ENCODE measurements at regions not wholly inside any gene's neighbourhood (a gene's known extent, or its start where the extent isn't known, plus 50 kb on each side); places are given as distances from the start of the nearest gene placed in this dataset.
"Not testable (repeated sequence)": the region's sequence is repeated elsewhere in the genome, so short reads cannot be mapped to it uniquely, and the experiment has no call there.

DNA sequence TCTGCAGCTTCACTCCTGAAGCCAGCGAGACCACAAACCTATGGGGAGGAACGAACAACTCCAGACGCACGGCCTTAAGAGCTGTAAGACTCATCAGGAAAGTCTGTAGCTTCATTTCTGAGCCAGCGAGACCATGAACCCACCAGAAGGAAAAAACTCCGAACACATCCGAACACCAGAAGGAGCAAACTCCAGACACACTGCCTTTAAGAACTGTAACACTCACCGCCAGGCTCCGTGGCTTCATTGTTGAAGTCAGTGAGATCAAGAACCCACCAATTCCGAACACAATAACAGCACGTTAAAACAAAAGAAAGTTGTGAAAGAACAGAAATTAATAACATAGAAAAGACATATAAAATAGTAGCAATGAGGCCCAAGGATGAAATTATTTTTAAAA lies 300.5 kb upstream of the MDFIC2 start:
- Histone ChIP-seq H2AFZ (ENCODE audit: insufficient read depth, low read length, poor library complexity) (no peak overlapping the region), H3K79me1 (ENCODE audit: low read length) (no peaks in the 10 kb centered on the region), H3K4me2 (ENCODE audit: low read length) (no peak overlapping the region), H2BK120ac (ENCODE audit: insufficient read depth, low read length, poor library complexity) (no peak overlapping the region), H2BK5ac (ENCODE audit: low read depth, low read length, poor library complexity) (no peak overlapping the region), H3K27ac (ENCODE audit: low read depth, low read length) (no peak overlapping the region), H3K4ac (ENCODE audit: low read depth, low read length) (no peak overlapping the region), H3K79me2 (ENCODE audit: control insufficient read depth, insufficient read depth, low read length, poor library complexity) (no peaks in the 10 kb centered on the region), H3K36me3 (ENCODE audit: control insufficient read depth in 1 of 2, insufficient read depth in 2 of 2, low read length in 2 of 2) (no peaks in the 10 kb centered on the region), H3K4me1 (ENCODE audit: control insufficient read depth in 1 of 2, insufficient read depth in 2 of 2, low read length in 2 of 2) (no peaks in the 10 kb centered on the region), H2BK12ac (ENCODE audit: low read length) (no peak overlapping the region), H2AK5ac (ENCODE audit: low read length) (no peak overlapping the region), H4K12ac (ENCODE audit: low read depth, low read length) (no peak overlapping the region), H3K4me3 (ENCODE audit: low read depth, low read length) (no peak overlapping the region), H4K8ac (ENCODE audit: low read depth, low read length) (no peak overlapping the region), H3K9ac (ENCODE audit: low read length) (no peak overlapping the region), H3K27me3 (ENCODE audit: insufficient read depth, low read length) (no peaks in the 10 kb centered on the region), H3K9me3 (ENCODE audit: insufficient read depth, low read depth, low read length) (no peaks in the 10 kb centered on the region), H4K91ac (ENCODE audit: low read depth, low read length) (no peak overlapping the region), H3K18ac (ENCODE audit: low read length) (no peak overlapping the region), H3K14ac (ENCODE audit: low read length) (no peak overlapping the region), H3K23ac (ENCODE audit: low read length) (no peak overlapping the region)
- no CpG with 5 or more reads among the region's 11 CpGs for WGBS (ENCODE audit: extremely low coverage, insufficient coverage, insufficient read length)
- no peak for DNase-seq

DNA sequence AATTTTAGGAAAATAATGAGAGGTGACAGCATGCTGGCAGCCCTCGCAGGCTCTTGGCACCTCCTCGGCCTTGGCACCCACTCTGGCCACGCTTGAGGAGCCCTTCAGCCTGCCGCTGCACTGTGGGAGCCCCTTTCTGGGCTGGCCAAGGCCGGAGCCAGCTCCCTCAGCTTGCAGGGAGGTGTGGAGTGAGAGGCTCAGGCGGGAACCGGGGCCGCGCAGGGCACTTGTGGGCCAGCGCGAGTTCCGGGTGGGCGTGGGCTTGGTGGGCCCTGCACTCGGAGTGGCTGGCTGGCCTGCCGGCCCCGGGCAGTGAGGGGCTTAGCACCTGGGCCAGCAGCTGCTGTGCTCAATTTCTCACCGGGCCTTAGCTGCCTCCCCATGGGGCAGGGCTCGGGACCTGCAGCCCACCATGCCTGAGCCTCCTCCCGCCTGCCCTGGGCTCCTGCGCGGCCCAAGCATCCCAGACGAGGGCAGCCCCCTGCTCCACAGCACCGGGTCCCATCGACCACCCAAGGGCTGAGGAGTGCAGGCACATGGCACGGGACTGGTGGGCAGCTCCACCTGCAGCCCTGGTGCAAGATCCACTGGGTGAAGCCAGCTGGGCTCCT lies 299.3 kb upstream of the MDFIC2 start:
- not testable (repeated sequence) for H4K12ac ChIP-seq (ENCODE audit: low read depth, low read length); H2AFZ ChIP-seq (ENCODE audit: insufficient read depth, low read length, poor library complexity); H2BK120ac ChIP-seq (ENCODE audit: insufficient read depth, low read length, poor library complexity); H3K79me2 ChIP-seq (ENCODE audit: control insufficient read depth, insufficient read depth, low read length, poor library complexity); H2BK12ac ChIP-seq (ENCODE audit: low read length); H3K14ac ChIP-seq (ENCODE audit: low read length); H3K79me1 ChIP-seq (ENCODE audit: low read length); DNase-seq; H3K4me3 ChIP-seq (ENCODE audit: low read depth, low read length); H3K9me3 ChIP-seq (ENCODE audit: insufficient read depth, low read depth, low read length); H2AK5ac ChIP-seq (ENCODE audit: low read length); H3K27me3 ChIP-seq (ENCODE audit: insufficient read depth, low read length); H3K4ac ChIP-seq (ENCODE audit: low read depth, low read length); H3K4me1 ChIP-seq (ENCODE audit: control insufficient read depth in 1 of 2, insufficient read depth in 2 of 2, low read length in 2 of 2); H3K36me3 ChIP-seq (ENCODE audit: control insufficient read depth in 1 of 2, insufficient read depth in 2 of 2, low read length in 2 of 2); H4K91ac ChIP-seq (ENCODE audit: low read depth, low read length); H3K9ac ChIP-seq (ENCODE audit: low read length); H2BK5ac ChIP-seq (ENCODE audit: low read depth, low read length, poor library complexity); H3K27ac ChIP-seq (ENCODE audit: low read depth, low read length); H3K4me2 ChIP-seq (ENCODE audit: low read length); H4K8ac ChIP-seq (ENCODE audit: low read depth, low read length); H3K18ac ChIP-seq (ENCODE audit: low read length); H3K23ac ChIP-seq (ENCODE audit: low read length)
- WGBS (ENCODE audit: extremely low coverage, insufficient coverage, insufficient read length): no CpG with 5 or more reads among the region's 25 CpGs

DNA sequence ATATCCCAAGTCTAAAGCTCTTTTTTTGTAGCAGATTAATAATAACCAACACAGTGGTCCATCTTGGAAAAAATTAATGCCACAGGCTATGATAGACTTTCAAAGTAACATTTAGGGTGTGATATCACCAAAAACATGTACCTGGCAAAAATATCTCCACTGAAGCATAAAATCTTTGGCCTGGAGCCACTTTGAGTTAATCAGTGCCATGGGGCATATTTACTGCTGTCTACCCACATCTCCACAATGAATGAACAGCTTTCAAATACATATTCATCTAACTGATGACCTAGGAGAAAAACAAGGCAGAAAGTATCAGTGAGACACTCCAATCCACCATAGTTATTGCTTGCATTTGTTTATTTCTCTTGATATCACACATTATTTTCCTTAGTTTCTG lies 296.0 kb upstream of the MDFIC2 start:
- Histone ChIP-seq H3K27ac (ENCODE audit: low read depth, low read length) (no peak overlapping the region), H3K36me3 (ENCODE audit: control insufficient read depth in 1 of 2, insufficient read depth in 2 of 2, low read length in 2 of 2) (no peaks in the 10 kb centered on the region), H4K12ac (ENCODE audit: low read depth, low read length) (no peak overlapping the region), H3K4me2 (ENCODE audit: low read length) (no peak overlapping the region), H3K79me1 (ENCODE audit: low read length) (no peaks in the 10 kb centered on the region), H3K4me3 (ENCODE audit: low read depth, low read length) (no peak overlapping the region), H3K14ac (ENCODE audit: low read length) (no peak overlapping the region), H2AK5ac (ENCODE audit: low read length) (no peak overlapping the region), H3K18ac (ENCODE audit: low read length) (no peak overlapping the region), H2BK5ac (ENCODE audit: low read depth, low read length, poor library complexity) (no peak overlapping the region), H4K91ac (ENCODE audit: low read depth, low read length) (no peak overlapping the region), H2BK120ac (ENCODE audit: insufficient read depth, low read length, poor library complexity) (no peak overlapping the region), H3K9ac (ENCODE audit: low read length) (no peak overlapping the region), H3K27me3 (ENCODE audit: insufficient read depth, low read length) (no peaks in the 10 kb centered on the region), H3K9me3 (ENCODE audit: insufficient read depth, low read depth, low read length) (no peaks in the 10 kb centered on the region), H2BK12ac (ENCODE audit: low read length) (no peak overlapping the region), H3K23ac (ENCODE audit: low read length) (no peak overlapping the region), H4K8ac (ENCODE audit: low read depth, low read length) (no peak overlapping the region), H3K4ac (ENCODE audit: low read depth, low read length) (no peak overlapping the region), H3K79me2 (ENCODE audit: control insufficient read depth, insufficient read depth, low read length, poor library complexity) (no peaks in the 10 kb centered on the region), H2AFZ (ENCODE audit: insufficient read depth, low read length, poor library complexity) (no peak overlapping the region), H3K4me1 (ENCODE audit: control insufficient read depth in 1 of 2, insufficient read depth in 2 of 2, low read length in 2 of 2) (no peaks in the 10 kb centered on the region)
- DNase-seq: no peak

DNA sequence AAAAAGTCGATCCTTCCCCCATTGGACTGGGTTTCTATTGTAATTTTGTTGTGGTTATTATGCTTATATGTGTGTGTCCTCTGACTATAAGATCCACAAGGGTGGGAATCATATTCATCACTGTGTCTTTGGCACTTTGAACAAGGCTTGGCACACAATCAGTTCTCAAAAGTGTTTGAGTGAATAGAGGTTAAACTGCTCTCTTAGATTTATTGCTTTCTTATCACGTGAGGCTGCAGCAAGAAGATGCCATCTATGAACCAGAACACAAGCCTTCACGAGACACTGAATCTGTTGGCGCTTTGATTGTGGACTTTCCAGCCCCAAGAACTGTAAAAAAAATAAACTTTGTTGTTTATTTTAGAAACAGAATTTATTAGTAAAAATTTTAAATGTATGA lies 295.0 kb upstream of the MDFIC2 start:
- H2AK5ac ChIP-seq (ENCODE audit: low read length): no peak overlapping the region
- H3K9me3 ChIP-seq (ENCODE audit: insufficient read depth, low read depth, low read length): no peaks in the 10 kb centered on the region
- no peak overlapping the region for H3K4me3 ChIP-seq (ENCODE audit: low read depth, low read length)
- no peak for DNase-seq
- no peaks in the 10 kb centered on the region for H3K36me3 ChIP-seq (ENCODE audit: control insufficient read depth in 1 of 2, insufficient read depth in 2 of 2, low read length in 2 of 2)
- no peak overlapping the region for H3K4ac ChIP-seq (ENCODE audit: low read depth, low read length)
- no peak overlapping the region for H4K91ac ChIP-seq (ENCODE audit: low read depth, low read length)
- H3K79me2 ChIP-seq (ENCODE audit: control insufficient read depth, insufficient read depth, low read length, poor library complexity): no peaks in the 10 kb centered on the region
- no peak overlapping the region for H3K27ac ChIP-seq (ENCODE audit: low read depth, low read length)
- H2BK5ac ChIP-seq (ENCODE audit: low read depth, low read length, poor library complexity): no peak overlapping the region
- no peak overlapping the region for H2BK12ac ChIP-seq (ENCODE audit: low read length)
- H3K4me1 ChIP-seq (ENCODE audit: control insufficient read depth in 1 of 2, insufficient read depth in 2 of 2, low read length in 2 of 2): no peaks in the 10 kb centered on the region
- H3K23ac ChIP-seq (ENCODE audit: low read length): no peak overlapping the region
- no peak overlapping the region for H3K4me2 ChIP-seq (ENCODE audit: low read length)
- no peak overlapping the region for H4K8ac ChIP-seq (ENCODE audit: low read depth, low read length)
- no peaks in the 10 kb centered on the region for H3K79me1 ChIP-seq (ENCODE audit: low read length)
- no peak overlapping the region for H2BK120ac ChIP-seq (ENCODE audit: insufficient read depth, low read length, poor library complexity)
- H2AFZ ChIP-seq (ENCODE audit: insufficient read depth, low read length, poor library complexity): no peak overlapping the region
- H3K9ac ChIP-seq (ENCODE audit: low read length): no peak overlapping the region
- H4K12ac ChIP-seq (ENCODE audit: low read depth, low read length): no peak overlapping the region
- no peak overlapping the region for H3K14ac ChIP-seq (ENCODE audit: low read length)
- WGBS (ENCODE audit: extremely low coverage, insufficient coverage, insufficient read length): no CpG with 5 or more reads among the region's 4 CpGs
- no peaks in the 10 kb centered on the region for H3K27me3 ChIP-seq (ENCODE audit: insufficient read depth, low read length)
- H3K18ac ChIP-seq (ENCODE audit: low read length): no peak overlapping the region
